ENCODE measurements at regions not wholly inside any gene's neighbourhood (a gene's known extent, or its start where the extent isn't known, plus 50 kb on each side); places are given as distances from the start of the nearest gene placed in this dataset.

GRCh38 chr6:139436957-139437348, 62.5 kb upstream of the CITED2 start (continued):
- TF ChIP-seq ETV5 (CRISPR knock-in tag; IDR thresholded peaks at IDR 0.05; ENCODE audit: low read depth): no peak
- TF ChIP-seq POLR3G (IDR thresholded peaks at IDR 0.05; ENCODE audit: extremely low read depth, insufficient read length, insufficient replicate concordance): no peak
- TF ChIP-seq SIN3A (IDR thresholded peaks at IDR 0.05; ENCODE audit: borderline replicate concordance in 2 of 2, control insufficient read depth in 1 of 2, low read depth in 2 of 2, low read length in 2 of 2): no peak
- TF ChIP-seq, protein P1, sequence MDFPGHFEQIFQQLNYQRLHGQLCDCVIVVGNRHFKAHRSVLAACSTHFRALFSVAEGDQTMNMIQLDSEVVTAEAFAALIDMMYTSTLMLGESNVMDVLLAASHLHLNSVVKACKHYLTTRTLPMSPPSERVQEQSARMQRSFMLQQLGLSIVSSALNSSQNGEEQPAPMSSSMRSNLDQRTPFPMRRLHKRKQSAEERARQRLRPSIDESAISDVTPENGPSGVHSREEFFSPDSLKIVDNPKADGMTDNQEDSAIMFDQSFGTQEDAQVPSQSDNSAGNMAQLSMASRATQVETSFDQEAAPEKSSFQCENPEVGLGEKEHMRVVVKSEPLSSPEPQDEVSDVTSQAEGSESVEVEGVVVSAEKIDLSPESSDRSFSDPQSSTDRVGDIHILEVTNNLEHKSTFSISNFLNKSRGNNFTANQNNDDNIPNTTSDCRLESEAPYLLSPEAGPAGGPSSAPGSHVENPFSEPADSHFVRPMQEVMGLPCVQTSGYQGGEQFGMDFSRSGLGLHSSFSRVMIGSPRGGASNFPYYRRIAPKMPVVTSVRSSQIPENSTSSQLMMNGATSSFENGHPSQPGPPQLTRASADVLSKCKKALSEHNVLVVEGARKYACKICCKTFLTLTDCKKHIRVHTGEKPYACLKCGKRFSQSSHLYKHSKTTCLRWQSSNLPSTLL (IDR thresholded peaks at IDR 0.05): no peak
- no peak for TF ChIP-seq ZBTB7A (IDR thresholded peaks at IDR 0.05; ENCODE audit: borderline replicate concordance, control insufficient read depth, low read depth, low read length)
- TF ChIP-seq KDM5B (IDR thresholded peaks at IDR 0.05; ENCODE audit: insufficient replicate concordance, low read depth, low read length): no peak
- TF ChIP-seq PTBP1 (IDR thresholded peaks at IDR 0.05; ENCODE audit: low read depth, low read length): no peak

DNA sequence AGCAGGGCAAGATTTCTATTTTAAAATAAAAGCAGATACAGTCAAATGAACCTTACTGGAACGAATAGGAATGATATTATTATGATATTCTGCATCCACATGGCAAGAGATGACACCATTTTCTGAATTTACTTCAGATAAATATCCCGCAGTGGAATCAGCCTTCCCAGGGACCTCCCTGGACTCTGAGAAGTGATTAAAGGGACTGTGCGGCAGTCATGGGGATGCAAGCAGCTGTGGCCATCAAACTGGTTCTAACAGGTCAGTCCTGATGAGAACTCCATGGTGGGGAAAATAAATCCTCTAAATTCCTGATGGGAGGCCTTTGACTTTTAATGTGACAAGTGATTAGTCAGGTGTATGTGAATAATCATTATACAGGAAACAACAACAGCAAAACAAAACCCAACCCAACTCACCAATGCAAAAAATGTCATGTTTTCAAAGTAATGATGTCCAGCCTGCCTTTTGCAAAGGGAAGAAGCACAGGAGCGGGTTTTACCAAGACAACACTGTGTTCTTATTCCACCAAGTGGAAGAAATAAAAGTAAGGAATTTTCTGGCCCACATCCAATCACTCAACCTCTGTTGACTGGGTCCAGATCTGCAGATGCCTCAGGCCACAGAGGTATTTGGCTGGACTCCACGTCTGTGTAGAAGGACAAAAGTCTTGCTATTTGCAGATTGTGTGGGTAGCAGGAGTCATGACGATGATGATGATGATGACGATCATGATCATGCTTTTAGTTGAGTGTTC, 61.9 kb upstream of the CITED2 start:
- H3K36me3 ChIP-seq (ENCODE audit: control insufficient read depth, insufficient read depth, low read length): no peaks in the 10 kb centered on the region; the same call in 2 of the 3 replicates
- no TSS peak for BruUV-seq (replicated peaks)
- peaks cover 5 to 25% of the 10 kb centered on the region in 2 experiments; a peak in 3 of 5 replicates for H3K4me1 ChIP-seq (replicated peaks in 1 of 2; ENCODE audit: control insufficient read depth in 2 of 2, insufficient read depth in 2 of 2, low read length in 2 of 2)
- H3K9me3 ChIP-seq (replicated peaks; ENCODE audit: control insufficient read depth, insufficient read depth, low read depth, low read length): no peaks in the 10 kb centered on the region
- no peak overlapping the region for H3K4me2 ChIP-seq (ENCODE audit: insufficient read depth, low read length)
- ATAC-seq (no peak), FAIRE-seq (no peak), DNase-seq (ENCODE audit: extremely low read depth in 1 of 4, low spot score in 3 of 4) (no peak)
- CTCF ChIA-PET (ENCODE audit: low intra/inter-chr PET ratio): no interaction called here
- TF ChIP-seq NFIC (IDR thresholded peaks at IDR 0.05): peak; percentile 51; the same call in 1 of the 2 replicates
- TF ChIP-seq ZNF583 (CRISPR knock-in tag; IDR thresholded peaks at IDR 0.05): no peak
- H3K79me2 ChIP-seq (ENCODE audit: control insufficient read depth, insufficient read depth, low read length): no peaks in the 10 kb centered on the region
- in situ Hi-C loops (cut with MboI): no loop called here
- no peak overlapping the region for H2AFZ ChIP-seq (ENCODE audit: low read depth, low read length)
- no peak overlapping the region for H3K9ac ChIP-seq (ENCODE audit: insufficient read depth in 1 of 2, low read depth in 2 of 2, low read length in 2 of 2)
- no peak overlapping the region for H3K4me3 ChIP-seq
- no peaks in the 10 kb centered on the region for H3K27me3 ChIP-seq (ENCODE audit: control insufficient read depth in 2 of 2, insufficient read depth in 2 of 2, low read length in 2 of 2)
- no peaks in the 10 kb centered on the region for H3K9me1 ChIP-seq (ENCODE audit: control insufficient read depth, insufficient read depth, low read length)
- WGBS (ENCODE audit: insufficient coverage, low coverage, missing lambda C conversion rate): 52% methylated on average over 7 of the region's 7 CpGs
- no peak overlapping the region for H3K27ac ChIP-seq (ENCODE audit: extremely low read depth, low read depth, low read length)
- POLR2A ChIA-PET: interaction anchor here (1.1 to 1.3 kb wide), 2 partner anchors 10 to 14 kb away, joined by 3 to 6 read pairs; no protein-coding TSS in a partner anchor
- intact Hi-C loops (cut with micrococcal nuclease): no loop called here
- H4K20me1 ChIP-seq (replicated peaks; ENCODE audit: control insufficient read depth, insufficient read depth, low read length): no peaks in the 10 kb centered on the region

Measured in K562 (cell line).